GM23248 (cell line): ENCODE measurements at regions not wholly inside any gene's neighbourhood (a gene's known extent, or its start where the extent isn't known, plus 50 kb on each side); places are given as distances from the start of the nearest gene placed in this dataset.
"Not testable (repeated sequence)": the region's sequence is repeated elsewhere in the genome, so short reads cannot be mapped to it uniquely, and the experiment has no call there.

Experiments
- DNase-seq: peaks from one replicate; pipeline ENCODE4 v3.0.0-alpha.2; 2015
- H2AFZ ChIP-seq: fragments of 200-600 bp; sonication (generic); 2 replicates; pipeline ENCODE4 v1.6.1; 2016; ENCODE audit warnings: antibody characterized with exemption
- H3F3A ChIP-seq: fragments of 200-600 bp; sonication (generic); 2 replicates; pipeline ENCODE4 v1.6.1; 2016; ENCODE audit warnings: mild to moderate bottlenecking, antibody characterized with exemption, mixed run types; ENCODE audit not compliant: insufficient read depth
- H3K27ac ChIP-seq: fragments of 200-600 bp; sonication (generic); 2 replicates; pipeline ENCODE4 v1.5.1; 2016; ENCODE audit warnings: mild to moderate bottlenecking
- H3K27me3 ChIP-seq: fragments of 200-600 bp; sonication (generic); replicated peaks from 2 replicates; pipeline ENCODE4 v1.6.1; 2016; ENCODE audit warnings: mild to moderate bottlenecking; ENCODE audit not compliant: insufficient read depth
- H3K36me3 ChIP-seq: fragments of 200-600 bp; sonication (generic); 2 replicates; pipeline ENCODE4 v1.6.1; 2016; ENCODE audit warnings: low read depth, mild to moderate bottlenecking
- H3K4me1 ChIP-seq: fragments of 200-600 bp; sonication (generic); 2 replicates; pipeline ENCODE4 v1.6.1; 2016; ENCODE audit warnings: mild to moderate bottlenecking; ENCODE audit not compliant: insufficient read depth
- H3K4me2 ChIP-seq: fragments of 200-600 bp; sonication (generic); one replicate; pipeline ENCODE4 v1.6.1; 2016; ENCODE audit warnings: mild to moderate bottlenecking; ENCODE audit not compliant: unreplicated experiment
- H3K4me3 ChIP-seq: fragments of 200-600 bp; sonication (generic); 2 replicates; pipeline ENCODE4 v1.5.1; 2016; ENCODE audit warnings: mild to moderate bottlenecking
- H3K79me2 ChIP-seq: fragments of 200-600 bp; sonication (generic); 2 replicates; pipeline ENCODE4 v1.6.1; 2016; ENCODE audit warnings: mild to moderate bottlenecking; ENCODE audit not compliant: insufficient read depth
- H3K9ac ChIP-seq: fragments of 200-600 bp; sonication (generic); 2 replicates; pipeline ENCODE4 v1.6.1; 2016; ENCODE audit warnings: mild to moderate bottlenecking
- H3K9me2 ChIP-seq: fragments of 200-600 bp; sonication (generic); 2 replicates; pipeline ENCODE4 v1.6.1; 2016; ENCODE audit warnings: mixed run types, mild to moderate bottlenecking, moderate library complexity; ENCODE audit not compliant: insufficient read depth
- H3K9me3 ChIP-seq: fragments of 200-600 bp; sonication (generic); one replicate; pipeline ENCODE4 v1.6.1; 2017; ENCODE audit warnings: low read depth
- H4K20me1 ChIP-seq: fragments of 200-600 bp; sonication (generic); 2 replicates; pipeline ENCODE4 v1.6.0; 2016; ENCODE audit not compliant: insufficient read depth
- EZH2 ChIP-seq: fragments of 200-600 bp; sonication (generic); IDR thresholded peaks from 2 replicates; pipeline ENCODE4 v1.6.1; 2018; ENCODE audit warnings: antibody characterized with exemption, mild to moderate bottlenecking; ENCODE audit not compliant: insufficient read depth, poor library complexity, severe bottlenecking
- EZH2phosphoT487 ChIP-seq: fragments of 200-600 bp; sonication (generic); IDR thresholded peaks from 2 replicates; pipeline ENCODE4 v1.6.1; 2018; ENCODE audit warnings: antibody characterized with exemption, moderate library complexity, mild to moderate bottlenecking, low read depth; ENCODE audit not compliant: insufficient read depth
- WGBS, 2 experiments: methylation state at CpG; one replicate each; pipeline ENCODE4 v1.1.6; 2015 to 2017; ENCODE audit warnings: low lambda C conversion rate in 2 of 2, low coverage in 1 of 2; ENCODE audit errors: missing lambda C conversion rate in 2 of 2; 5-methylcytosine and 5-hydroxymethylcytosine counted together
- in situ Hi-C: fragments of 300-500 bp; cut with MboI; formaldehyde crosslinking; loops from 2 replicates; pipeline ENCODE4 v1.15.0; 2020

DNA sequence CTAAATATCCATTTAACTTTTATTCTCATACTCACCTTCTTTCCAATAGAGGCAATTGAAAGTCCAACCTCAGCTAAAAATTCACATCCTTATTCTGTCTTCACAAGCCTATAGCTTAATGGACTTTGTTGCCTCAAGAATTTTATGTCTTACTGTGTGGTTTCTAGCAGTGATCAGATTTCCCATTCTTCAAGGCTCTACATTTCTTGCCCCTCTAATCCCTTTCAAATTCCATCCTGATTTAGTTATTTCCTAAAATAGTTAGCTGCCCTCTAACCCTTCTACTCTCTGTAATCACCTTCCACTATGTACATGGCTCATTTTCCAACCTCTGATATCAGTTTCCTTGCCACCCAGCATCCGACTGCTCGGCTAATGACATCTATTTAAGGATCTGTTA, 204.1 kb upstream of the CENPE start:
- H3K9me3 ChIP-seq: no peaks in the 10 kb centered on the region
- H3K27me3 ChIP-seq: no peaks in the 10 kb centered on the region
- no peaks in the 10 kb centered on the region for H4K20me1 ChIP-seq
- H2AFZ ChIP-seq: no peak overlapping the region
- H3K4me1 ChIP-seq: no peaks in the 10 kb centered on the region
- no peaks in the 10 kb centered on the region for H3F3A ChIP-seq
- in situ Hi-C loops: no loop called here
- no peaks in the 10 kb centered on the region for H3K36me3 ChIP-seq
- no peak overlapping the region for H3K4me2 ChIP-seq
- H3K4me3 ChIP-seq: no peak overlapping the region
- H3K9ac ChIP-seq: no peak overlapping the region
- H3K79me2 ChIP-seq: no peaks in the 10 kb centered on the region
- no peak for TF ChIP-seq EZH2
- TF ChIP-seq EZH2phosphoT487: no peak
- no peak for DNase-seq
- 19 to 23% methylated on average over 2 of the region's 2 CpGs for WGBS, 2 experiments
- no peak overlapping the region for H3K27ac ChIP-seq
- no peaks in the 10 kb centered on the region for H3K9me2 ChIP-seq

DNA sequence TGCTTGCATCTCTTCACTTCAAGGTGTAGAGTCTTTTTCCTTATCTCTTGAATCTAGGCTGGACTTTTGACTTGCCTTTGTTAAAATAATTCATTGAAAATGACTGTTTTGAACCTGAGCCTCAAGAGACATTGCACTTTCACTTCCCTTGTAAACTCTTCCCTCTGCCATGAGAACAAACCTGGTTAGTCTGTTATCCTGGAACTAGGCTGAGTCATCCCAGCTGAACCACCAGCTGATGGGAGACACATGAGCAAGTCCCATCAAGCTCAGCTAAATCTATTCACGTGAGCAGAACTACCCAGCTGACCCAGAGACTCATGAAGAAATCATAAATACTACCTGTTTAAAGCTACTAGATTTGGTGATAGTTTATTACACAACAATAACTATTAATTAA, 202.3 kb upstream of the CENPE start:
- Histone ChIP-seq H4K20me1 (no peaks in the 10 kb centered on the region), H3K27me3 (no peaks in the 10 kb centered on the region), H3K4me2 (no peak overlapping the region), H2AFZ (no peak overlapping the region), H3K9me2 (no peaks in the 10 kb centered on the region), H3K9ac (no peak overlapping the region), H3K9me3 (no peaks in the 10 kb centered on the region), H3K79me2 (no peaks in the 10 kb centered on the region), H3F3A (no peaks in the 10 kb centered on the region), H3K4me1 (no peaks in the 10 kb centered on the region), H3K27ac (no peak overlapping the region), H3K4me3 (no peak overlapping the region), H3K36me3 (no peaks in the 10 kb centered on the region)
- TF ChIP-seq EZH2 (no peak), EZH2phosphoT487 (no peak)
- DNase-seq: peak; percentile 3
- in situ Hi-C loops: no loop called here
- 0% methylated on average over 1 of the region's 1 CpG for WGBS, 2 experiments

DNA sequence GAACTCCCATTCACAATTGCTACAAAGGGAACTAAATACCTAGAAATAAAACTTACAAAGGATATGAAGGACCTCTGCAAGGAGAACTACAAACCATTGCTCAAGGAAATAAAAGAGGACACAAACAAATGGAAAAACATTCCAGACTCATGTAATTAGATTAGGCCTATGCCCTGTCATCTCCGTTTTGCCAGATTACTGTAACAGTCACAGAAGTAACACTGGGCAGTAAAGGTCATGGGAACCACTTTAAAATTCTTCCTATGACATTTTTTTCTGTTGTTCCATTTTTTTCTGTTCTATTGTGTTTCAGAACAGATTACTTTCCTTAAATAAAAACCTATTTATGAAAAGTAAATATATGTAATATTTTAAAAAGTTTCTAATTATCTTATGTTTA, 199.4 kb upstream of the CENPE start:
- Histone ChIP-seq H3K27me3 (no peaks in the 10 kb centered on the region), H3K27ac (no peak overlapping the region), H3K9me3 (no peaks in the 10 kb centered on the region), H3F3A (no peaks in the 10 kb centered on the region), H3K9me2 (no peaks in the 10 kb centered on the region), H3K4me1 (no peaks in the 10 kb centered on the region), H3K36me3 (no peaks in the 10 kb centered on the region), H3K4me3 (no peak overlapping the region), H3K4me2 (no peak overlapping the region), H3K9ac (no peak overlapping the region), H2AFZ (no peak overlapping the region), H4K20me1 (no peaks in the 10 kb centered on the region), H3K79me2 (no peaks in the 10 kb centered on the region)
- WGBS, 2 experiments: 0% methylated on average over 1 of the region's 1 CpG
- TF ChIP-seq EZH2 (no peak), EZH2phosphoT487 (no peak)
- in situ Hi-C loops: no loop called here
- no peak for DNase-seq

DNA sequence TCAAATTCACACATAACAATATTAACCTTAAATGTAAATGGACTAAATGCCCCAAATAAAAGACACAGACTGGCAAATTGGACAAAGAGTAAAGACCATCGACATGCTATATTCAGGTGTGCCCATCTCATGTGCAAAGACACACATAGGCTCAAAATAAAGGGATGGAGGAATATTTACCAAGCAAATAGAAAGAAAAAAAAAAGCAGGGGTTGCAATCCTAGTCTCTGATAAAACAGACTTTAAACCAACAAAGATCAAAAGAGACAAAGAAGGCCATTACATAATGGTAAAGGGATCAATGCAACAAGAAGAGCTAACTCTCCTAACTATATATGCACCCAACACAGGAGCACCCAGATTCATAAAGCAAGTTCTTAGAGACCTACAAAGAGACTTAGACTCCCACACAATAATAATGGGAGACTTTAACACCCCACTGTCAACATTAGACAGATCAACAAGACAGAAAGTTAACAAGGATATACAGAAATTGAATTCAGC, 189.4 kb upstream of the CENPE start:
- 13 to 22% methylated on average over 1 of the region's 1 CpG for WGBS, 2 experiments
- H3K36me3 ChIP-seq, H3K9ac ChIP-seq, H2AFZ ChIP-seq, H3K27me3 ChIP-seq, H3K4me1 ChIP-seq, H3K9me3 ChIP-seq, H3K4me2 ChIP-seq, in situ Hi-C loops, DNase-seq, H3K9me2 ChIP-seq, H3K27ac ChIP-seq, H3F3A ChIP-seq, H4K20me1 ChIP-seq, H3K79me2 ChIP-seq, H3K4me3 ChIP-seq: not testable (repeated sequence)

DNA sequence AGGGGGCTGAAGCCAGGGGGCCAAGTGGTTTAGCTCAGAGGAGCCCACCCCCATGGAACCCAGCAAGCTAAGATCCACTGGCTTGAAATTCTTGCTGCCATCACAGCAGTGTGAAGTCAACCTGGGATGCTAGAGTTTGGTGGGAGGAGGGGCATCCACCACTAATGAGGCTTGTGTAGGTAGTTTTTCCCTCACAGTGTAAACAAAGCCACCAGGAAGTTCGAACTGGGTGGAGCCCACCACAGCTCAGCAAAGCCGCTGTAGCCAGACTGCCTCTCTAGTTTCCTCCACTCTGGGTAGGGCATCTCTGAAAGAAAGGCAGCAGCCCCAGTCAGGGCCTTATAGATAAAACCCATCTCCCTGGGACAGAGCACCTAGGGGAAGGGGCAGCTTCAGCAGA, 187.4 kb upstream of the CENPE start:
- DNase-seq, H3K27ac ChIP-seq, H3K4me2 ChIP-seq, H2AFZ ChIP-seq, H3K27me3 ChIP-seq, H3K9ac ChIP-seq, H3K9me3 ChIP-seq, H3K4me3 ChIP-seq, H3K36me3 ChIP-seq, H3F3A ChIP-seq, H4K20me1 ChIP-seq, H3K4me1 ChIP-seq, H3K79me2 ChIP-seq, in situ Hi-C loops, H3K9me2 ChIP-seq: not testable (repeated sequence)
- 20 to 25% methylated on average over 2 of the region's 2 CpGs for WGBS, 2 experiments
